Iris pigment epithelial cell (primary cell): ENCODE measurements at regions not wholly inside any gene's neighbourhood (a gene's known extent, or its start where the extent isn't known, plus 50 kb on each side); places are given as distances from the start of the nearest gene placed in this dataset.
A peak's percentile ranks its signal among the peaks of the same experiment; 100 is the strongest.

Experiments
- DNase-seq: peaks from one replicate; pipeline ENCODE4 v3.0.0-alpha.2; 2011; ENCODE audit warnings: low read depth

DNA sequence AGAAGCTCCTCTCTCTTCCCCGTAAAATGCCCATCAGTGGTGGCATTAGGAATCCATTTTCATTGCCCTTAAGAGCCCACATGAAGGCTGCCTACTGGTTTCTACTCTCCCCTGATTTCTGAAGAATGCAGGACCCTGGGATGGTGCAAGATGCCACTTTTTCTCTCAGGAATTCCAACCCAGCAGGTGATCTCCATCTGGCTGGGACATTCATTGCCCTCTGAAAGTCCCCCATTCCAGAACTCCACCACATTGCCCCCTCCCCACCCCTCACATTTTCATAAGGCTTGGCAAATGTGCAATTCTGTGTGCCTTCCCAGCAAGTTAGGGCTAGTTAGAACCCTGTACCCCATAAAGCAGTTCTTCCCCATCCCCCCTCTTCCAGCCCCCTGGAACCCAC is 88.0 kb downstream of the BANF2 start:
- DNase-seq: no peak

DNA sequence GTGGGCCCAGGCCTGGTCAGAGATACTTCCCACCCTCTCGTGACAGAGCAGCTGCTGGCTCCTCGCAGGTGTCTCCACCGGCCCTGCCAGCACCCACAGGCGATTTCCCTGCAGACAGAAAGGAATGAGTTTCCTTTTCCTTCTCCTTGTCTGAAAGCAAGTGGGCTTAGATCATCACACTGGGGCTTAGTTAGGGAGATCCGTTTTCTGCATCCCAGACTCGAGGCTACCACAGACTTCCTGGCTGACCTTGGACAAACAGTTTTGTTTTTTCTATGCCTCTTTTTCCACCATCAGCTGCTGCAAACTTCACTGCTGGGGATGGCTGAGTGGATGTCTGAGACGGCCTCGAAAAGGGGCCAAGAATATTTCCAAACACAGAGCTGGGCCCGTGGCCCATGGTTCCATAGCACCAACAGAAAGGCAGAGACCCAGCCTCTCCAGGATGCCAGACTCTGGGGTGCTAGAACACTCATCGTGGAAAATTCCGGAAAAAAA is 86.5 kb downstream of the BANF2 start:
- peak; percentile 90 for DNase-seq
